Kidney (tissue), 13 donors: ENCODE measurements at regions not wholly inside any gene's neighbourhood (a gene's known extent, or its start where the extent isn't known, plus 50 kb on each side); places are given as distances from the start of the nearest gene placed in this dataset.

Experiments used
- DNase-seq, 5 donors: peaks; one replicate each; pipeline ENCODE4 v3.0.0-alpha.2; 2013 to 2020
- FAIRE-seq: peaks from 2 replicates; lab custom pipeline; 2012; peaks lifted over from hg19 to GRCh38; lab: Jason Lieb, UNC
- H3K27ac ChIP-seq, 2 donors: one replicate each; pipeline ENCODE4 v1.7.0; 2013; ENCODE audit warnings: low read depth in 2 of 2, low read length in 2 of 2, inconsistent platforms in 1 of 2
- H3K27me3 ChIP-seq: one replicate; pipeline ENCODE4 v1.7.1; 2013; ENCODE audit warnings: low read length, inconsistent platforms; ENCODE audit not compliant: control insufficient read depth, insufficient read depth
- H3K36me3 ChIP-seq, 3 donors: one replicate each; pipeline versions ENCODE4 v1.7.0 to v1.7.1; 2013; ENCODE audit warnings: low read length in 3 of 3, control low read depth in 1 of 3, inconsistent platforms in 1 of 3; ENCODE audit not compliant: insufficient read depth in 3 of 3, control insufficient read depth in 2 of 3
- H3K4me1 ChIP-seq, 3 donors: one replicate each; pipeline versions ENCODE4 v1.7.0 to v1.7.1; 2013; ENCODE audit warnings: low read length in 3 of 3, inconsistent platforms in 1 of 3, low read depth in 1 of 3; ENCODE audit not compliant: control insufficient read depth in 2 of 3, insufficient read depth in 2 of 3
- H3K4me3 ChIP-seq, 3 donors: one replicate each; pipeline versions ENCODE4 v1.7.0 to v1.8.1; 2013; ENCODE audit warnings: low read length in 3 of 3, control low read depth in 1 of 3, inconsistent platforms in 1 of 3
- H3K9ac ChIP-seq, 3 donors: one replicate each; pipeline versions ENCODE4 v1.7.0 to v1.7.1; 2013; ENCODE audit warnings: low read length in 3 of 3, control low read depth in 1 of 3, inconsistent platforms in 1 of 3
- H3K9me3 ChIP-seq, 3 donors: one replicate each; pipeline versions ENCODE4 v1.7.0 to v1.7.1; 2013; ENCODE audit warnings: low read length in 3 of 3, control low read depth in 1 of 3, inconsistent platforms in 1 of 3; ENCODE audit not compliant: control insufficient read depth in 2 of 3, insufficient read depth in 1 of 3
- intact Hi-C: fragments of 100-400 bp; cut with DNase I; formaldehyde crosslinking; loops from one replicate; pipeline ENCODE4 v1.11.1; 2022
- TF ChIP-seq, protein P1 (sequence below): IDR thresholded peaks from 3 replicates; pipeline ENCODE4 v1.5.1; 2012; ENCODE audit warnings: mild to moderate bottlenecking, moderate library complexity, borderline replicate concordance; ENCODE audit not compliant: insufficient read depth; ENCODE audit errors: extremely low read depth
- donor health status: control.
- donor health status: control.
- donor health status: control.
- donor health status: control.
- donor health status: control.
- donor health status: DM: yes; HTN: yes; CAD: no.
- donor health status: Normal renal cell carcinoma (clear cell type).

DNA sequence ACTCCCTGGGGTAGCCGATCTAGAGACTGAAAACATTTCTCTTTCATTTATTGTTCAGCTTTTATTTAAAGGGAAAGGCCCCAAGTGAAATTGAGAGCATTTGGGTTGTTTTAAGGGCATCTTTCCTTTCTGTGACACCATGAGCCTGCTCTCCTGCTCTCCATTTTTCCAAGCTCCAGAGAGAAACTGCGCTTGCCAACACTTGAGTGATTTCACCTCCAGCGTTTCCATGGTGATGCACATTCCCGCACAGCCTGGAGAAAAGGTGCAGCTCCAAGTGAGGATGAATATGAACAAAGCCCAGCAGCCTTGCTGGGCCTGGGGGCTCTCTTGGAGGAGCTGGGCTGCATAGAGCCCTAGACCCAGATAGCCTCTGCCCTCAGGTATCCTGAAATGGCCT is 159.2 kb upstream of the PPP2R3A start:
- Histone ChIP-seq H3K36me3 (no peaks in the 10 kb centered on the region), H3K9ac (no peak overlapping the region), H3K27me3 (no peaks in the 10 kb centered on the region), H3K9me3 (no peaks in the 10 kb centered on the region), H3K4me1 (no peaks in the 10 kb centered on the region), H3K27ac (no peak overlapping the region), H3K4me3 (no peak overlapping the region)
- DNase-seq (peak in 4 of 5 donors; percentile 48 to 74 (median 60)), FAIRE-seq (no peak)
- TF ChIP-seq, protein P1, sequence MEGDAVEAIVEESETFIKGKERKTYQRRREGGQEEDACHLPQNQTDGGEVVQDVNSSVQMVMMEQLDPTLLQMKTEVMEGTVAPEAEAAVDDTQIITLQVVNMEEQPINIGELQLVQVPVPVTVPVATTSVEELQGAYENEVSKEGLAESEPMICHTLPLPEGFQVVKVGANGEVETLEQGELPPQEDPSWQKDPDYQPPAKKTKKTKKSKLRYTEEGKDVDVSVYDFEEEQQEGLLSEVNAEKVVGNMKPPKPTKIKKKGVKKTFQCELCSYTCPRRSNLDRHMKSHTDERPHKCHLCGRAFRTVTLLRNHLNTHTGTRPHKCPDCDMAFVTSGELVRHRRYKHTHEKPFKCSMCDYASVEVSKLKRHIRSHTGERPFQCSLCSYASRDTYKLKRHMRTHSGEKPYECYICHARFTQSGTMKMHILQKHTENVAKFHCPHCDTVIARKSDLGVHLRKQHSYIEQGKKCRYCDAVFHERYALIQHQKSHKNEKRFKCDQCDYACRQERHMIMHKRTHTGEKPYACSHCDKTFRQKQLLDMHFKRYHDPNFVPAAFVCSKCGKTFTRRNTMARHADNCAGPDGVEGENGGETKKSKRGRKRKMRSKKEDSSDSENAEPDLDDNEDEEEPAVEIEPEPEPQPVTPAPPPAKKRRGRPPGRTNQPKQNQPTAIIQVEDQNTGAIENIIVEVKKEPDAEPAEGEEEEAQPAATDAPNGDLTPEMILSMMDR, result no peak
- intact Hi-C loops, result no loop called here

DNA sequence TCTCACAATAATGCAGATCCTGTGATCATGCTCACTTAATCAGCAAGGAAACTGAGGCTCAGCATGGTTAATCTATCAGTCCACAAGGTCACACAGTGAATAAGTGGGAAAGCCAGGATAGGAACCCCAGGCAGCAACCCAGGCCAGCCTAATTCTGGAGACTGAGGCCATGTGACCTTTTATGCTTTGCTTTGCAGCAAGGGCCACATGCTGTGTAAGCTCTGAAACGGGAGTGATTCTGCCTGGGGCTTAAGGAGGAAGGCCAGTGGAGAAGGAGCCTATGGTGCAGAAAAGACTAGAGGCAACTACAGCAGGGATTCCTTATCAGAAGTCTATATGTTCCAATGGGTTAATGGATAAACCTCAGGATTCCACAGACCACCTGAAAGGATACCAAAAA is 157.6 kb upstream of the PPP2R3A start:
- no peaks in the 10 kb centered on the region for H3K27me3 ChIP-seq
- H3K27ac ChIP-seq, result no peak overlapping the region
- DNase-seq (no peak), FAIRE-seq (no peak)
- H3K9ac ChIP-seq, result no peak overlapping the region
- no peaks in the 10 kb centered on the region for H3K4me1 ChIP-seq
- H3K36me3 ChIP-seq, result no peaks in the 10 kb centered on the region
- TF ChIP-seq, protein P1, result no peak
- intact Hi-C loops, result no loop called here
- H3K9me3 ChIP-seq, result no peaks in the 10 kb centered on the region
- H3K4me3 ChIP-seq, result no peak overlapping the region

DNA sequence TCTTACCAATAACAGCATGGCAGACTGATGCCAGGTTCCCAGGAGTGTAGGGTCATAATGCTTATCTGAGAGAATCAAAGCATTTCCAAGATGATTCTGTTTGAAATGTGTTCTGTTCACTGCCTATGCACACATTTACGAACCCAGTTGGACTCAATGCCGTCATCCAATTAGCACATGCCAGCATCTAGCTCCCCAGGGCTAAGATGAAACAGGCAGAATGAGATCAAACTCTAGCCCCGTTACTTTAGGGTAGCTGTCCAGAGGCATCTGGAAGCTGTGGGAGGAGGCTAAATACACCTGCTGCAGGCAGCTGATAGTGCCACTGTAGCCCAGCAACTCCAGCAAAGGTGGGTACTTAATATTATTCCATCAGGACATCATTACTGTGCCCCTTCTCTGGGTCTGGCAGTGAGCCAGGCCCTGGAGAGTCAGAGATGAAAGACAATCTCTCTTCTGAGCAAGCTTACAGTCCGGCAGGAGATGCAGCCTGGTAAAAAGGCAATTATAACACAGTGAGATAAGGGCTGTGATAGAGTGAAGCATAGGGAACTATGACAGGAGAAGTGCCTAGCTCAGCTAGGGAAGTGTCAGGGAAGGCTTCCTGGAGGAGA is 156.4 kb upstream of the PPP2R3A start:
- Histone ChIP-seq H3K36me3 (no peaks in the 10 kb centered on the region), H3K27me3 (no peaks in the 10 kb centered on the region), H3K4me1 (no peaks in the 10 kb centered on the region), H3K27ac (no peak overlapping the region), H3K4me3 (no peak overlapping the region), H3K9ac (no peak overlapping the region), H3K9me3 (no peaks in the 10 kb centered on the region)
- FAIRE-seq (no peak), DNase-seq (no peak)
- intact Hi-C loops, result no loop called here
- TF ChIP-seq, protein P1, result no peak

DNA sequence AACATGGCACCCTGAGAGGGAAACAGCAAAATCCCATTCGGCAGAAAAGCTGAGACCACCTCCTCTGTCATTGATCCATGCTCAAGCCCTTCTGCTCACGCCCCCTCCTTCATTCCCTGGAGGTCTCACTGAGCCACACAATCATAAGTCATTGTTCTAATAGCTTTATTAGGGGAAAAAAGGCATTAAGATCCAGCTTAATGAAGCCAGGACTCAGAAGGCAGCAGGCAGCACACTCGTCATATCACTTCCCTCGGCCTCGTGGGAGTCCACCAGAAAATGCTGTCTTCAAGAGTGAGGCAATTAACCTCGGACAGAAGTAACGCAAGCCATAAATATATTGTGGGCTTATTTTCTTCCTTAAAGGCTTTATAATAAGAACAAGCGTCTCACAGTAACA is 153.9 kb upstream of the PPP2R3A start:
- Histone ChIP-seq H3K27ac (no peak overlapping the region), H3K4me3 (no peak overlapping the region), H3K4me1 (no peaks in the 10 kb centered on the region), H3K9me3 (no peaks in the 10 kb centered on the region), H3K27me3 (no peaks in the 10 kb centered on the region), H3K9ac (no peak overlapping the region), H3K36me3 (no peaks in the 10 kb centered on the region)
- FAIRE-seq, result no peak
- TF ChIP-seq, protein P1, result no peak
- DNase-seq, result no peak
- intact Hi-C loops, result no loop called here
